ES-I3 (cell line): ENCODE measurements at regions not wholly inside any gene's neighbourhood (a gene's known extent, or its start where the extent isn't known, plus 50 kb on each side); places are given as distances from the start of the nearest gene placed in this dataset.
"Not testable (repeated sequence)": the region's sequence is repeated elsewhere in the genome, so short reads cannot be mapped to it uniquely, and the experiment has no call there.

Experiments
- H3K36me3 ChIP-seq: 2 replicates; pipeline ENCODE4 v1.6.1; 2013; ENCODE audit warnings: mild to moderate bottlenecking, low read length, control low read depth, moderate library complexity; ENCODE audit not compliant: insufficient read depth
- H3K4me1 ChIP-seq: 2 replicates; pipeline ENCODE4 v1.6.1; 2013; ENCODE audit warnings: mild to moderate bottlenecking, control low read depth, low read length; ENCODE audit not compliant: insufficient read depth
- H3K9ac ChIP-seq: 2 replicates; pipeline ENCODE4 v1.6.1; 2013; ENCODE audit warnings: low read depth, mild to moderate bottlenecking, low read length, moderate library complexity
- H3K9me3 ChIP-seq: 2 replicates; pipeline ENCODE4 v1.6.1; 2013; ENCODE audit warnings: mild to moderate bottlenecking, low read length, moderate library complexity; ENCODE audit not compliant: control insufficient read depth, insufficient read depth

GRCh38 chr6:141956868-141957267 is 175.9 kb upstream of the GJE1 start:
- Histone ChIP-seq H3K36me3 (no peaks in the 10 kb centered on the region), H3K9ac (no peak overlapping the region), H3K9me3 (peaks cover 7% of the 10 kb centered on the region; the same call in 1 of the 2 replicates), H3K4me1 (no peaks in the 10 kb centered on the region)

GRCh38 chr6:141956046-141956761 is 176.5 kb upstream of the GJE1 start:
- Histone ChIP-seq H3K9ac (no peak overlapping the region), H3K9me3 (peaks cover 14% of the 10 kb centered on the region; the same call in 1 of the 2 replicates), H3K4me1 (no peaks in the 10 kb centered on the region), H3K36me3 (no peaks in the 10 kb centered on the region)

GRCh38 chr6:141953072-141953471 is 179.7 kb upstream of the GJE1 start:
- Histone ChIP-seq H3K9ac (no peak overlapping the region), H3K9me3 (peaks cover 14% of the 10 kb centered on the region; the same call in 1 of the 2 replicates), H3K36me3 (no peaks in the 10 kb centered on the region), H3K4me1 (no peaks in the 10 kb centered on the region)

- H3K36me3 ChIP-seq, result no peaks in the 10 kb centered on the region
- H3K9ac ChIP-seq, result no peak overlapping the region
- H3K9me3 ChIP-seq, result 0 out of 2 replicates have a peak, but pooled peaks cover 3% of the 10 kb centered on the region
- no peaks in the 10 kb centered on the region for H3K4me1 ChIP-seq
These were observed 186.2 kb upstream of the GJE1 start for GRCh38 chr6:141946502-141946901.

DNA sequence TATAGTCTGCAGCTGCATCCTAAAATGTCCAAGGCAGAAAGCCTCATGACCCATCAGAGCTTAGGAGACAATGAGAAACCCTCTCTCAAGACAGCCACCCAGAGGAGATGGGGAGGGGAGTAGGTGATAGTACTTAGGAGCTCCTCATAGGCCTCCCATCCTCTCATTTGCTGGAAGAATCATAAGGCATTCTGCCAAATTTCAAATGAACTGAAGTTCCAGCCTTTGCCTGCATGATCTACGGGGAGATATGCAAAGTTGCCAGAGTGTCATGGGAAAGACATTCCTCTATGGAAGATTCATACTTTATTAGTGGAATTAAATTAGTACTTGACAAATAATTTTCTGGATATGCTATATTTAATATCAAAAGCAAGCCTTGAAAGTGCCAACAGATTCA is 194.1 kb upstream of the GJE1 start:
- Histone ChIP-seq H3K4me1 (no peaks in the 10 kb centered on the region), H3K9ac (no peak overlapping the region), H3K9me3 (peaks cover 4% of the 10 kb centered on the region), H3K36me3 (no peaks in the 10 kb centered on the region)

DNA sequence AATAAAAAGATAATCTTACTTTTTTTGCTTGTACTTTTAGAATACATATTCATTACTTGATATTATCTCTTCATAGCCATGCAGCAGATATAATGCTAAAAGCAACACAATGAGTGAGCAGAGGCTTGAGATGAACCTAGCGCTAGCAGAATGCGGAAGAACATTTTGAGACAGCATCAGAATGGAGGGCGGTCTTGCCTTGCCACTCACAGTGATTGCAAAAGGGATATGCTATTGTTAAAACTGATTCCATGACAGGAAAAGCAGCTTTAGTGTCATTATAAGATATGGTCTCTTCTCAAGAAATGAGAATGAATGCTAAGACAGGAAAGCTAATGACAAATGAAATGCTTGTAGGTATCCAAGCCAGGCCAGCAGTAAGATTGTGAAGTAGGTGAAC is 200.0 kb upstream of the GJE1 start:
- Histone ChIP-seq H3K36me3 (no peaks in the 10 kb centered on the region), H3K9me3 (no peaks in the 10 kb centered on the region)

GRCh38 chr6:141926200-141926900 is 206.4 kb upstream of the GJE1 start:
- H3K9me3 ChIP-seq, H3K4me1 ChIP-seq, H3K36me3 ChIP-seq, H3K9ac ChIP-seq: not testable (repeated sequence)

More for the DNA sequence above, 200.0 kb upstream of the GJE1 start:
- Histone ChIP-seq H3K4me1 (no peaks in the 10 kb centered on the region), H3K9ac (no peak overlapping the region)

- Histone ChIP-seq H3K36me3 (no peaks in the 10 kb centered on the region), H3K9me3 (no peaks in the 10 kb centered on the region; the same call in 1 of the 2 replicates), H3K9ac (no peak overlapping the region), H3K4me1 (no peaks in the 10 kb centered on the region)
These were observed 207.7 kb upstream of the GJE1 start for GRCh38 chr6:141925001-141925400.

DNA sequence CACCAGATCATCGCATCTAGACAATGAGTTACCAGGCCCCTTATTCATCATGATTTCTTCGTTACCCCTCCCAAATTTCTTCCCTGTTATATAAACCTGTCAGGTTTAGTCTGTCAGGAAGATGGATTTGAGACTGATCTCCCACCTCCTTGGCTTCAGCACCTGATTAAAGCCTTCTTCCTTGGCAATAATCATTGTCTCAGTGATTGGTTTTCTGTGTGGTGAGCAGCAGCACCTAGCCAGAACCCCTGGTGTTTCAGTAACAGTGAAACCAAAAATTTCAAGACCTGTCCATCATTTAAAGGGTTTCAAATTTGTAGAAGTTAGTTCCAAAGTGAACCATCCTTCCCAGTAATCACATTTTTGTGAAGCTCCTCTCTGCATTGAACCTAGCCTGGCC is 209.8 kb upstream of the GJE1 start:
- H3K9me3 ChIP-seq, result no peaks in the 10 kb centered on the region; the same call in 1 of the 2 replicates
- H3K36me3 ChIP-seq, result no peaks in the 10 kb centered on the region
- no peak overlapping the region for H3K9ac ChIP-seq
- H3K4me1 ChIP-seq, result no peaks in the 10 kb centered on the region

DNA sequence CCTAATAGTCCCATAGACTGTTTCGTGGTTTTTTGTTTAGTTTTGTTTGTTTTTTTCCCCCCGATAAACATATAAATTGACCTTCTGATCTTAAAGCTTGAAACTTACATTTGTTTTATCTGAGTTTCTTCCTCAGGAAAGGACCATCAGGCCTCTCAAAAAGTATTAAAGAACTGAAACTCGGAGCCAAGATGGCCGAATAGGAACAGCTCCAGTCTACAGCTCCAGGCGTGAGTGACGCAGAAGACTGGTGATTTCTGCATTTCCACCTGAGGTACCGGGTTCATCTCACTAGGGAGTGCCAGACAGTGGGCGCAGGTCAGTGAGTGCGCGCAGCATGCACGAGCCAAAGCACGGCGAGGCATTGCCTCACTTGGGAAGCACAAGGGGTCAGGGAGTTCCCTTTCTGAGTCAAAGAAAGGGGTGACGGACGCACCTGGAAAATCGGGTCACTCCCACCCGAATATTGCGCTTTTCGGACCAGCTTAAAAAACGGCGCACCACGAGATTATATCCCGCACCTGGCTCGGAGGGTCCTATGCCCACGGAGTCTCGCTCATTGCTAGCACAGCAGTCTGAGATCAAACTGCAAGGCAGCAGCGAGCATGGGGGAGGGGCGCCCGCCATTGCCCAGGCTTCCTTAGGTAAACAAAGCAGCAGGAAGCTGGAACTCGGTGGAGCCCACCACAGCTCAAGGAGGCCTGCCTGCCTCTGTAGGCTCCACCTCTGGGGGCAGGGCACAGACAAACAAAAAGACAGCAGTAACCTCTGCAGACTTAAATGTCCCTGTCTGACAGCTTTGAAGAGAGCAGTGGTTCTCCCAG is 215.8 kb upstream of the GJE1 start:
- H3K4me1 ChIP-seq, H3K9me3 ChIP-seq, H3K9ac ChIP-seq, H3K36me3 ChIP-seq: not testable (repeated sequence)

- no peaks in the 10 kb centered on the region for H3K9me3 ChIP-seq
These were observed 218.1 kb upstream of the GJE1 start for GRCh38 chr6:141914646-141915045.

DNA sequence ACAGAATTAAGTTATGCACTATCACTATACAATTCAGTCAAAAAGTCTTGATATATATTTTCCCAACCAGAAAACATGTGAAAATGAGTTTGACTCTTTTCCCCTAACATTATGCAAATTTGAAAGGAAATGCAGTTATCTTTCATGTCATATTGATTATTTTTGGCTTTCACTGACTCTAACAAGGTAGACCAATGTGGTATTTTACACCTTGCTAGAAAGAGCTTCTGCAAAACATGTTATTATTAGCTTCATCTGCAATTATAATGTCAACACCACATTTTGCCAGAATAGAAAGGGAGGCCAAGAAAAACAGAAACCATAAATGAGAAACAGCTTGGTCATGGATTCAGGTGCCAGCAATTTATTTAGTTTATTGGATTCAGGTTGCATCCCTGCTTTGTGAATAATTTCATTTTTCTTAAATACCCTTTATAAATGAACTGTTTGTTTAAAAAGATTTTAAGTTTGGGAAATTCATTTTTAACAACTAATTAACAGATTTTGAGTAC is 226.1 kb upstream of the GJE1 start:
- no peaks in the 10 kb centered on the region for H3K4me1 ChIP-seq
- H3K36me3 ChIP-seq, result no peaks in the 10 kb centered on the region
- no peaks in the 10 kb centered on the region for H3K9me3 ChIP-seq
- H3K9ac ChIP-seq, result no peak overlapping the region

More at GRCh38 chr6:141914646-141915045, 218.1 kb upstream of the GJE1 start:
- H3K4me1 ChIP-seq, result no peaks in the 10 kb centered on the region
- no peaks in the 10 kb centered on the region for H3K36me3 ChIP-seq
- H3K9ac ChIP-seq, result no peak overlapping the region

DNA sequence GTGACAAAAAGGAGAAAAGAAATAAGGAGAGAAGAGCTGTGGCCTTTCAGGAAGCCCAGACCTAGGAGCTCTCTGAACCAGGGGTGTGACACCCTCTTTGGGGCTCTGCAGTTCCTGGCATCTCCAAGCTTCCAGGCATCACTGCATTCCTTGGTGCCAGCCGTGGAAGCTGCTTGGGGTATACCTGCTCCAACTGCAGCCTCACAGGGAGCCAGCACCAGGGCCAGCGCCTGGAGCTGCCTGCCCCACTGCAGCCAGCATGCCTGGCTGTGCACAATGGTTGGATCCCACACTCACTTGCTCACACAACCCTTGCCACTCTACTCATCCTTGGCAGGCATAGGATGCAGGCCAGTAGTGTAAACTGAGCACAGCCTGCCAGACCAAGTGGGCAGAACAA is 242.1 kb upstream of the GJE1 start:
- Histone ChIP-seq H3K36me3 (no peaks in the 10 kb centered on the region), H3K9me3 (peaks cover 8% of the 10 kb centered on the region), H3K4me1 (no peaks in the 10 kb centered on the region), H3K9ac (no peak overlapping the region)

GRCh38 chr6:141884850-141885249 is 247.9 kb upstream of the GJE1 start:
- no peaks in the 10 kb centered on the region for H3K36me3 ChIP-seq
- H3K4me1 ChIP-seq, result no peaks in the 10 kb centered on the region
- H3K9ac ChIP-seq, result no peak overlapping the region
- peaks cover 3% of the 10 kb centered on the region; the same call in 1 of the 2 replicates for H3K9me3 ChIP-seq
